Lower lobe of right lung (tissue), 2 donors: ENCODE measurements at regions not wholly inside any gene's neighbourhood (a gene's known extent, or its start where the extent isn't known, plus 50 kb on each side); places are given as distances from the start of the nearest gene placed in this dataset.

Experiments
- ATAC-seq, 2 donors: fragments of 200-7000 bp; cut with Tn5 transposase; one replicate each; pipeline ENCODE4 v1.9.1; 2020 to 2022; ENCODE audit warnings: mild to moderate bottlenecking in 2 of 2, moderate library complexity in 2 of 2
- DNase-seq: peaks from one replicate; pipeline ENCODE4 v3.0.0-alpha.2; 2020
- H3K27ac ChIP-seq: fragments of 200-600 bp; one replicate; pipeline ENCODE4 v1.8.0; 2022
- H3K27me3 ChIP-seq: fragments of 200-600 bp; one replicate; pipeline ENCODE4 v1.8.0; 2022; ENCODE audit warnings: low read depth
- H3K36me3 ChIP-seq: fragments of 200-600 bp; one replicate; pipeline ENCODE4 v1.8.0; 2022; ENCODE audit warnings: mild to moderate bottlenecking
- H3K4me1 ChIP-seq: fragments of 200-600 bp; one replicate; pipeline ENCODE4 v1.8.0; 2022
- H3K4me3 ChIP-seq: fragments of 200-600 bp; one replicate; pipeline ENCODE4 v1.8.0; 2022; ENCODE audit warnings: mild to moderate bottlenecking
- H3K9me3 ChIP-seq: fragments of 200-600 bp; one replicate; pipeline ENCODE4 v1.8.0; 2022
- intact Hi-C: fragments of 100-400 bp; cut with DNase I; formaldehyde crosslinking; loops from one replicate; pipeline ENCODE4 v1.11.0; 2022
- TF ChIP-seq, protein P1 (sequence below): fragments of 200-600 bp; IDR thresholded peaks from one replicate; pipeline ENCODE4 v1.8.0; 2022; ENCODE audit warnings: antibody characterized with exemption, mild to moderate bottlenecking
- donor health status: DM: no; HTN: yes; CAD: no; lungs with severe emphysema.

DNA sequence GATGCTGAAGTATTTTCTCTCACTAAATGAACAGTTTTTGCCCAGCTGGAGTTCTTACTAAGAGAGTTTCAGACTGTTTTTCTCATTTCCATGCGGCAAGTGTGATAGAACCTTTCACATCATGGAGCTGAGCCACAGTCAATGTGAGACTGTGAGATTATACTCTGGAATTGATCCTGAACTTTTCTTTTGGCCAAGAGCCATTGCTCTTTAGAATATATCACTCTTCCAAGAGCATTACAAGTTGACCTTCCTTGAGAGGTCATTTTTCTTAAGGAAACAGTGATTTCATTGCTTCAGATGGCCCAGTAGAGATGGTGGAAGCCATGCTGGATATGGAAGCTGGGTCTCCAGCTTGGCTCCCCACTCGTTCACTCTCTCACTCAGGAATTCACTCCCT is 212.9 kb upstream of the UMPS start:
- no peaks in the 10 kb centered on the region for H3K9me3 ChIP-seq
- H3K36me3 ChIP-seq: no peaks in the 10 kb centered on the region
- no peaks in the 10 kb centered on the region for H3K4me1 ChIP-seq
- no peak overlapping the region for H3K27ac ChIP-seq
- ATAC-seq (no peak), DNase-seq (no peak)
- TF ChIP-seq, protein P1, sequence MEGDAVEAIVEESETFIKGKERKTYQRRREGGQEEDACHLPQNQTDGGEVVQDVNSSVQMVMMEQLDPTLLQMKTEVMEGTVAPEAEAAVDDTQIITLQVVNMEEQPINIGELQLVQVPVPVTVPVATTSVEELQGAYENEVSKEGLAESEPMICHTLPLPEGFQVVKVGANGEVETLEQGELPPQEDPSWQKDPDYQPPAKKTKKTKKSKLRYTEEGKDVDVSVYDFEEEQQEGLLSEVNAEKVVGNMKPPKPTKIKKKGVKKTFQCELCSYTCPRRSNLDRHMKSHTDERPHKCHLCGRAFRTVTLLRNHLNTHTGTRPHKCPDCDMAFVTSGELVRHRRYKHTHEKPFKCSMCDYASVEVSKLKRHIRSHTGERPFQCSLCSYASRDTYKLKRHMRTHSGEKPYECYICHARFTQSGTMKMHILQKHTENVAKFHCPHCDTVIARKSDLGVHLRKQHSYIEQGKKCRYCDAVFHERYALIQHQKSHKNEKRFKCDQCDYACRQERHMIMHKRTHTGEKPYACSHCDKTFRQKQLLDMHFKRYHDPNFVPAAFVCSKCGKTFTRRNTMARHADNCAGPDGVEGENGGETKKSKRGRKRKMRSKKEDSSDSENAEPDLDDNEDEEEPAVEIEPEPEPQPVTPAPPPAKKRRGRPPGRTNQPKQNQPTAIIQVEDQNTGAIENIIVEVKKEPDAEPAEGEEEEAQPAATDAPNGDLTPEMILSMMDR: no peak
- no peak overlapping the region for H3K4me3 ChIP-seq
- intact Hi-C loops: no loop called here
- H3K27me3 ChIP-seq: no peaks in the 10 kb centered on the region

DNA sequence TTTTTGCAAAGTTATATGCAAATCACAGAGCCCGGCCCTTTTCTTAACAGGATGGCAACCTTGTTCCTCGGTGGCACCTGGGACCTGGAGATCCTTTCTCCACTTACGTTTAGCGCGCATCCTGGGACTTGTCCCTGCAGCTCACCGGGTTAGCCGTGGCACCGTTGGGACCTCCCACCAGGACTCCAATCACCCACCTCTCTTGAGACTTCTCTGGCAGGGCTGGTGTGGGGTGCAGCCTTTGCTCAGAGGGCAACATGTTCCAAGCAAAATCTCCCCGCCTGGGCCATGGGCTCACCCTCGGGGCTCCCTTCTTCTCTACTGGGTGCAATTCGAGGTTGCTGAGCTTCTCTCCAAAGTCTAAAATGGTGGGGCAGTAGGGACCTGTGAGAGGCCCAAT is 211.9 kb upstream of the UMPS start:
- DNase-seq (no peak), ATAC-seq (no peak)
- Histone ChIP-seq H3K27me3 (no peaks in the 10 kb centered on the region), H3K36me3 (no peaks in the 10 kb centered on the region), H3K4me3 (no peak overlapping the region), H3K4me1 (no peaks in the 10 kb centered on the region), H3K9me3 (no peaks in the 10 kb centered on the region), H3K27ac (no peak overlapping the region)
- TF ChIP-seq, protein P1: no peak
- intact Hi-C loops: no loop called here

DNA sequence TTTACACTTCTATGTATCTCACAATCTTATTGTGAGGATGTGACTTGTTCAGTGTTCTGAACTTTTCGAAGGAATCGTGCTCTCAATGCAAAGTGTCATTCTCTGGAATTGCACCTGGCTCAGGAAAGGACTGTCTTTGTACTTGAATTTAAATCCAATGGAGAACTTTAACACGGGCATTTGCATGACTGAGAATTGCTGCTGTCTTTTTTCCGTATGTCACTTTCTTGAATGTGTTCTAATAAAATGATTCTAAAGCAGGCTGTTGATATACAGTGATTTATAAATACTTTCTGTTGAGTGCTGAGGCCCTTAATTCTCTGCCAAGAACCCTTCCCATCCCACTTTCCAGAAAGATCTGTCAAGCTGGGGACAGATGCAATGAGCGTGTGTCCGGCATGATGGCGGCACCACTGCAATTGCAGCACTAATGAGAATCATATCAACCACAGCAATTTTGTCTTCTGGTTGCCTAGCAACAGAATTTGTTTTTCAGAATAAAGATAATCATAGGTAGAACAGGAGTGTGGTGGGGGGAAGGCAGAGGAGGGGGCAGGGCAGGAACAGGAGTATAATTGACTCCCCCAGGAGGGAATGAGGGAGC is 210.6 kb upstream of the UMPS start:
- Histone ChIP-seq H3K4me1 (no peaks in the 10 kb centered on the region), H3K9me3 (no peaks in the 10 kb centered on the region), H3K27ac (no peak overlapping the region), H3K27me3 (no peaks in the 10 kb centered on the region), H3K4me3 (no peak overlapping the region), H3K36me3 (no peaks in the 10 kb centered on the region)
- TF ChIP-seq, protein P1: no peak
- DNase-seq (no peak), ATAC-seq (no peak)
- intact Hi-C loops: no loop called here

DNA sequence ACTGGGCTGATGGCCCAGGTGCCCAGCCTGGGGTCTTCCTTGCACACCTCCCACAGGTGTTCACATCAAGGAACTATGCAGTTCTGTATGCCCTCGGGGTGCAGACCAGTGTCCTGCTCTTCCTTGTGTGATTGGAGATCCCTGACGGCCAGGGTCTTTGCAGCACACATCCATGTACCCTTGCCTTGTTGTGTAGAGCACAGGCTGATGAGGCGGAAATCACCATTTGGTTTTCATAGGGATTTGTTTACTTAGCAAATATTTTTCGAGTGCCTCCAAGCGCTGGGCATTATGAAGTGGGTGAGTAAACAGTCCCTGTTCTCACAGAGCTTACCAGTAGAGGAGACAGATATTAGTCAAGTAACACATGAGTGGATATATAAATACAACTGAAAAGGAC is 209.3 kb upstream of the UMPS start:
- Histone ChIP-seq H3K4me3 (no peak overlapping the region), H3K9me3 (no peaks in the 10 kb centered on the region), H3K27ac (no peak overlapping the region), H3K4me1 (no peaks in the 10 kb centered on the region), H3K36me3 (no peaks in the 10 kb centered on the region), H3K27me3 (no peaks in the 10 kb centered on the region)
- TF ChIP-seq, protein P1: no peak
- DNase-seq (no peak), ATAC-seq (peak; percentile 85 to 95)
- intact Hi-C loops: no loop called here

DNA sequence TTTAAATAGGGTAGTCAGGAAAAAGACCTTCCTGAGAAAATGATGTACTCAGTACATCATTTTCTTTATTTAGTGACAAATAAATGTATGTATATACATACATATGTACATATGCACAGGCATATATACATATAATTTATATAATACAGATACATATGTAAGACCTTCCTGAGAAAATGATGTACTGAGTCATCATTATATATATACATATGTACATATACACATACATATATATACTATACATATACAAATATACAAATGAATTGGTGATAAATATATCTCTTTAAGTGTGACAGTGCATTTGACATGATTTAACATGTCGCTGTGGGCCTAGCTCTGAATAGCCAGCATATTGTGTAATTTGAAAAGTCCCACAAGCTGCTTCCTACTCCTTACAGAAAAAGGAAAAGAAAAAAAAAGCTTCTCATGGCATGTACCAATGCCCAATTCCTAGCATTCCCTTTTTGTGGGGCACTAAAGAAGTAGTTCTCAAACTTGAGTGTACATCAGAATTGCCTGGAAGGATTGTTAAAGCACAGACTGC is 208.1 kb upstream of the UMPS start:
- ATAC-seq: no peak
- no peak for DNase-seq
- Histone ChIP-seq H3K27ac (no peak overlapping the region), H3K4me3 (no peak overlapping the region), H3K4me1 (no peaks in the 10 kb centered on the region), H3K27me3 (no peaks in the 10 kb centered on the region), H3K9me3 (no peaks in the 10 kb centered on the region), H3K36me3 (no peaks in the 10 kb centered on the region)
- intact Hi-C loops: no loop called here
- TF ChIP-seq, protein P1: no peak
